IMR-90 (cell line): ENCODE measurements at regions not wholly inside any gene's neighbourhood (a gene's known extent, or its start where the extent isn't known, plus 50 kb on each side); places are given as distances from the start of the nearest gene placed in this dataset.

Experiments used
- ATAC-seq: fragments of 200-7000 bp; cut with Tn5 transposase; 2 replicates; pipeline ENCODE4 v1.9.1; 2020; ENCODE audit warnings: low read depth, mild to moderate bottlenecking, moderate library complexity
- BruUV-seq: library from RNA; stranded (reverse); fragments of 400-500 nt; replicated peaks from 2 replicates; lab custom pipeline; 2021; lab: Mats Ljungman, UMichigan
- CTCF ChIA-PET: fragments of 300-600 bp; formaldehyde crosslinking; extraction: SDS; loops from one replicate; lab custom pipeline; 2021; ENCODE audit warnings: antibody characterized with exemption; lab: Yijun Ruan, JAX
- POLR2A ChIA-PET: fragments of 300-600 bp; sonication (Branson Sonifier 250); formaldehyde crosslinking; loops from one replicate; lab custom pipeline; 2022; ENCODE audit warnings: antibody characterized with exemption; ENCODE audit not compliant: unreplicated experiment; lab: Charles Lee
- DNase-seq: peaks from one replicate; pipeline ENCODE4 v3.0.0; 2013
- H2AFZ ChIP-seq: replicated peaks from 2 replicates; pipeline ENCODE3; 2013; ENCODE audit warnings: low read length, mild to moderate bottlenecking; ENCODE audit not compliant: poor library complexity
- H2AK5ac ChIP-seq: 2 replicates; pipeline ENCODE4 v1.6.1; 2013; ENCODE audit warnings: low read depth, low read length, inconsistent platforms
- H2AK9ac ChIP-seq: replicated peaks from 2 replicates; pipeline ENCODE3; 2013; ENCODE audit warnings: mild to moderate bottlenecking, low read depth, low read length, moderate library complexity; ENCODE audit not compliant: poor library complexity
- H2BK120ac ChIP-seq: 2 replicates; pipeline ENCODE4 v1.6.1; 2013; ENCODE audit warnings: low read depth, low read length, inconsistent platforms
- H2BK15ac ChIP-seq: 3 replicates; pipeline ENCODE4 v1.6.1; 2013; ENCODE audit warnings: low read depth, low read length, inconsistent platforms
- H2BK20ac ChIP-seq: 2 replicates; pipeline ENCODE4 v1.6.1; 2013; ENCODE audit warnings: low read depth, mild to moderate bottlenecking, inconsistent platforms, low read length, moderate library complexity
- H2BK5ac ChIP-seq: 2 replicates; pipeline ENCODE4 v1.6.1; 2013; ENCODE audit warnings: mild to moderate bottlenecking, low read depth, low read length, inconsistent platforms; ENCODE audit not compliant: poor library complexity, severe bottlenecking
- H3K14ac ChIP-seq: replicated peaks from 2 replicates; pipeline ENCODE4 v1.6.1; 2013; ENCODE audit warnings: low read depth, low read length, inconsistent platforms
- H3K18ac ChIP-seq: 2 replicates; pipeline ENCODE4 v1.6.1; 2013; ENCODE audit warnings: low read depth, low read length, control low read depth
- H3K23ac ChIP-seq: 2 replicates; pipeline ENCODE4 v1.6.1; 2013; ENCODE audit warnings: low read depth, low read length, inconsistent platforms
- H3K27ac ChIP-seq: 2 replicates; pipeline ENCODE4 v1.5.1; 2013; ENCODE audit warnings: mild to moderate bottlenecking, control low read depth, low read length; ENCODE audit not compliant: insufficient read depth
- H3K27me3 ChIP-seq: 2 replicates; pipeline ENCODE4 v1.6.1; 2013; ENCODE audit warnings: low read length; ENCODE audit not compliant: control insufficient read depth, insufficient read depth
- H3K36me3 ChIP-seq: 2 replicates; pipeline ENCODE4 v1.6.1; 2013; ENCODE audit warnings: low read length, mixed read lengths; ENCODE audit not compliant: control insufficient read depth, insufficient read depth
- H3K4ac ChIP-seq: 2 replicates; pipeline ENCODE4 v1.6.1; 2013; ENCODE audit warnings: low read depth, low read length, inconsistent platforms
- H3K4me1 ChIP-seq: 2 replicates; pipeline ENCODE4 v1.6.1; 2013; ENCODE audit warnings: low read length, mixed read lengths; ENCODE audit not compliant: control insufficient read depth, insufficient read depth
- H3K4me2 ChIP-seq: 2 replicates; pipeline ENCODE4 v1.6.1; 2013; ENCODE audit warnings: low read depth, mild to moderate bottlenecking, control low read depth, low read length, moderate library complexity
- H3K4me3 ChIP-seq: 2 replicates; pipeline ENCODE4 v1.5.1; 2013; ENCODE audit warnings: low read depth, mild to moderate bottlenecking, control low read depth, low read length, moderate library complexity; ENCODE audit not compliant: insufficient read depth
- H3K56ac ChIP-seq: 2 replicates; pipeline ENCODE4 v1.6.1; 2013; ENCODE audit warnings: low read length, inconsistent platforms; ENCODE audit not compliant: insufficient read depth; ENCODE audit errors: extremely low read depth
- H3K79me1 ChIP-seq, 2 experiments: 2 replicates each; pipeline ENCODE4 v1.6.1; 2013; ENCODE audit warnings: low read length in 2 of 2, inconsistent platforms in 1 of 2, low read depth in 1 of 2
- H3K9ac ChIP-seq: 2 replicates; pipeline ENCODE4 v1.6.1; 2013; ENCODE audit warnings: low read depth, low read length, control low read depth
- H3K9me1 ChIP-seq: 2 replicates; pipeline ENCODE4 v1.6.1; 2013; ENCODE audit warnings: low read length, inconsistent platforms; ENCODE audit not compliant: insufficient read depth
- H3K9me3 ChIP-seq: 2 replicates; pipeline ENCODE4 v1.6.1; 2013; ENCODE audit warnings: low read length; ENCODE audit not compliant: control insufficient read depth, insufficient read depth
- H4K20me1 ChIP-seq: 2 replicates; pipeline ENCODE4 v1.6.1; 2013; ENCODE audit warnings: low read length, inconsistent platforms; ENCODE audit not compliant: insufficient read depth
- H4K5ac ChIP-seq: 2 replicates; pipeline ENCODE4 v1.6.1; 2013; ENCODE audit warnings: mild to moderate bottlenecking, low read depth, low read length, control low read depth
- H4K8ac ChIP-seq, 2 experiments: 2 replicates each; pipeline ENCODE4 v1.6.1; 2013; ENCODE audit warnings: low read depth in 2 of 2, low read length in 2 of 2, control low read depth in 1 of 2, inconsistent platforms in 1 of 2
- H4K91ac ChIP-seq: 2 replicates; pipeline ENCODE4 v1.6.1; 2013; ENCODE audit warnings: low read depth, low read length, inconsistent platforms; ENCODE audit not compliant: insufficient read depth
- BHLHE40 ChIP-seq: fragments of 150-350 bp; IDR thresholded peaks from 2 replicates; pipeline ENCODE4 v1.6.1; 2016; ENCODE audit warnings: mild to moderate bottlenecking, low read depth, low read length
- CEBPB ChIP-seq: IDR thresholded peaks from 2 replicates; pipeline ENCODE4 v1.6.1; 2012; ENCODE audit warnings: low read depth, low read length, improper control_type of control experiment
- CHD1 ChIP-seq: IDR thresholded peaks from 2 replicates; pipeline ENCODE4 v1.6.1; 2012; ENCODE audit warnings: low read depth, low read length, improper control_type of control experiment
- FOS ChIP-seq: fragments of 150-350 bp; IDR thresholded peaks from 2 replicates; pipeline ENCODE4 v1.6.1; 2016; ENCODE audit warnings: low read depth, low read length
- MAFK ChIP-seq: IDR thresholded peaks from 2 replicates; pipeline ENCODE4 v1.6.1; 2012; ENCODE audit warnings: low read depth, low read length, improper control_type of control experiment
- MAZ ChIP-seq: IDR thresholded peaks from 2 replicates; pipeline ENCODE4 v1.6.1; 2012; ENCODE audit warnings: low read depth, mild to moderate bottlenecking, low read length, improper control_type of control experiment, moderate library complexity, borderline replicate concordance
- MXI1 ChIP-seq: IDR thresholded peaks from 2 replicates; pipeline ENCODE4 v1.6.1; 2012; ENCODE audit warnings: low read depth, mild to moderate bottlenecking, low read length, moderate library complexity, borderline replicate concordance
- NFE2L2 ChIP-seq: fragments of 150-350 bp; IDR thresholded peaks from 2 replicates; pipeline ENCODE4 v1.6.1; 2016; ENCODE audit warnings: low read depth, mild to moderate bottlenecking, low read length
- POLR2A ChIP-seq: IDR thresholded peaks from 2 replicates; pipeline ENCODE4 v1.6.1; 2012; ENCODE audit warnings: mild to moderate bottlenecking, low read depth, low read length
- RAD21 ChIP-seq: IDR thresholded peaks from 2 replicates; pipeline ENCODE4 v1.6.1; 2012; ENCODE audit warnings: low read length, improper control_type of control experiment
- RCOR1 ChIP-seq: IDR thresholded peaks from 2 replicates; pipeline ENCODE4 v1.6.1; 2012; ENCODE audit warnings: mild to moderate bottlenecking, low read length, improper control_type of control experiment; ENCODE audit not compliant: insufficient replicate concordance
- RFX5 ChIP-seq: IDR thresholded peaks from 2 replicates; pipeline ENCODE4 v1.8.0; 2012; ENCODE audit warnings: low read depth, mild to moderate bottlenecking, low read length, moderate library complexity
- SMC3 ChIP-seq: fragments of 150-350 bp; IDR thresholded peaks from 2 replicates; pipeline ENCODE4 v1.6.1; 2016; ENCODE audit warnings: low read depth, mild to moderate bottlenecking, antibody characterized with exemption, low read length, moderate library complexity
- USF2 ChIP-seq: fragments of 150-350 bp; IDR thresholded peaks from 2 replicates; pipeline ENCODE4 v1.6.1; 2017; ENCODE audit warnings: mild to moderate bottlenecking, antibody characterized with exemption, low read length, low read depth
- WGBS, 2 experiments: methylation state at CpG; one replicate each; pipeline versions ENCODE4 v1.1.5 to v1.1.7; 2013; ENCODE audit warnings: missing lambda C conversion rate in 2 of 2; ENCODE audit not compliant: insufficient read length in 1 of 2; ENCODE audit errors: extremely low coverage in 2 of 2; 5-methylcytosine and 5-hydroxymethylcytosine counted together
- dilution Hi-C: fragments of 300-500 bp; cut with HindIII; formaldehyde crosslinking; loops from one replicate; pipeline ENCODE4 v1.14.3; 2018; ENCODE audit warnings: low sequenced_read_pairs; ENCODE audit not compliant: unreplicated experiment
- in situ Hi-C: fragments of 300-500 bp; cut with MboI; formaldehyde crosslinking; loops from 3 replicates; pipeline ENCODE4 v1.14.3; 2019; ENCODE audit warnings: low sequenced_read_pairs, inconsistent platforms, mixed read lengths
- intact Hi-C: fragments of 100-400 bp; cut with micrococcal nuclease; formaldehyde crosslinking; loops from 2 replicates; pipeline ENCODE4 v1.10.0; 2022
- TF ChIP-seq, protein P1 (sequence below): fragments of 150-350 bp; IDR thresholded peaks from 2 replicates; pipeline ENCODE4 v1.6.1; 2016; ENCODE audit warnings: low read depth, mild to moderate bottlenecking, low read length, moderate library complexity, borderline replicate concordance
- TF ChIP-seq, protein P2 (sequence below): conservative IDR thresholded peaks from 2 replicates; pipeline ENCODE4 v1.5.1; 2012; ENCODE audit warnings: mild to moderate bottlenecking, low read depth, low read length, improper control_type of control experiment

- Histone ChIP-seq H3K18ac (no peak overlapping the region), H4K5ac (no peak overlapping the region), H3K9ac (no peak overlapping the region), H2BK20ac (no peak overlapping the region), H3K9me1 (no peaks in the 10 kb centered on the region), H2BK15ac (no peak overlapping the region), H2BK5ac (no peak overlapping the region), H2AK9ac (no peak overlapping the region), H3K27ac (no peak overlapping the region), H3K14ac (no peak overlapping the region), H3K4me2 (no peak overlapping the region), H3K79me1 (peaks cover 0 to 3% of the 10 kb centered on the region in 2 experiments; a peak in 1 of 4 replicates), H4K8ac (no peak overlapping the region), H3K27me3 (no peaks in the 10 kb centered on the region), H3K4me1 (peaks cover 13% of the 10 kb centered on the region), H3K4ac (no peak overlapping the region), H2BK120ac (no peak overlapping the region), H3K4me3 (no peak overlapping the region), H3K23ac (no peak overlapping the region), H2AK5ac (no peak overlapping the region), H3K56ac (no peak overlapping the region), H4K20me1 (no peaks in the 10 kb centered on the region), H3K36me3 (no peaks in the 10 kb centered on the region), H2AFZ (no peak overlapping the region), H4K91ac (no peak overlapping the region), H3K9me3 (no peaks in the 10 kb centered on the region)
- CTCF ChIA-PET = no interaction called here
- dilution Hi-C loops (no loop called here), in situ Hi-C loops (no loop called here), intact Hi-C loops (no loop called here)
- no peak for ATAC-seq
- BruUV-seq = no TSS peak
- DNase-seq = no peak
- POLR2A ChIA-PET = interaction anchor here (1.2 kb wide), 1 partner anchor 32 kb away, joined by 3 read pairs; no protein-coding TSS in a partner anchor
- WGBS, 2 experiments = 83% methylated on average over 3 of the region's 6 CpGs; no CpG with 5 or more reads in 1 of the 2 experiments
- no peak for TF ChIP-seq CHD1
- no peak for TF ChIP-seq POLR2A
- TF ChIP-seq MAZ = no peak
- no peak for TF ChIP-seq MAFK
- TF ChIP-seq BHLHE40 = no peak
- no peak for TF ChIP-seq NFE2L2
- TF ChIP-seq USF2 = no peak
- no peak for TF ChIP-seq RCOR1
- TF ChIP-seq, protein P1, sequence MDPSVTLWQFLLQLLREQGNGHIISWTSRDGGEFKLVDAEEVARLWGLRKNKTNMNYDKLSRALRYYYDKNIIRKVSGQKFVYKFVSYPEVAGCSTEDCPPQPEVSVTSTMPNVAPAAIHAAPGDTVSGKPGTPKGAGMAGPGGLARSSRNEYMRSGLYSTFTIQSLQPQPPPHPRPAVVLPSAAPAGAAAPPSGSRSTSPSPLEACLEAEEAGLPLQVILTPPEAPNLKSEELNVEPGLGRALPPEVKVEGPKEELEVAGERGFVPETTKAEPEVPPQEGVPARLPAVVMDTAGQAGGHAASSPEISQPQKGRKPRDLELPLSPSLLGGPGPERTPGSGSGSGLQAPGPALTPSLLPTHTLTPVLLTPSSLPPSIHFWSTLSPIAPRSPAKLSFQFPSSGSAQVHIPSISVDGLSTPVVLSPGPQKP = no peak
- TF ChIP-seq FOS = no peak
- TF ChIP-seq, protein P2, sequence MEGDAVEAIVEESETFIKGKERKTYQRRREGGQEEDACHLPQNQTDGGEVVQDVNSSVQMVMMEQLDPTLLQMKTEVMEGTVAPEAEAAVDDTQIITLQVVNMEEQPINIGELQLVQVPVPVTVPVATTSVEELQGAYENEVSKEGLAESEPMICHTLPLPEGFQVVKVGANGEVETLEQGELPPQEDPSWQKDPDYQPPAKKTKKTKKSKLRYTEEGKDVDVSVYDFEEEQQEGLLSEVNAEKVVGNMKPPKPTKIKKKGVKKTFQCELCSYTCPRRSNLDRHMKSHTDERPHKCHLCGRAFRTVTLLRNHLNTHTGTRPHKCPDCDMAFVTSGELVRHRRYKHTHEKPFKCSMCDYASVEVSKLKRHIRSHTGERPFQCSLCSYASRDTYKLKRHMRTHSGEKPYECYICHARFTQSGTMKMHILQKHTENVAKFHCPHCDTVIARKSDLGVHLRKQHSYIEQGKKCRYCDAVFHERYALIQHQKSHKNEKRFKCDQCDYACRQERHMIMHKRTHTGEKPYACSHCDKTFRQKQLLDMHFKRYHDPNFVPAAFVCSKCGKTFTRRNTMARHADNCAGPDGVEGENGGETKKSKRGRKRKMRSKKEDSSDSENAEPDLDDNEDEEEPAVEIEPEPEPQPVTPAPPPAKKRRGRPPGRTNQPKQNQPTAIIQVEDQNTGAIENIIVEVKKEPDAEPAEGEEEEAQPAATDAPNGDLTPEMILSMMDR = no peak
- TF ChIP-seq RFX5 = no peak
- no peak for TF ChIP-seq SMC3
- no peak for TF ChIP-seq RAD21
- no peak for TF ChIP-seq MXI1
- no peak for TF ChIP-seq CEBPB
Measured at GRCh38 chr17:43329183-43329582, 69.6 kb upstream of the ARL4D start.
